Osteoblast (primary cell): ENCODE measurements at regions not wholly inside any gene's neighbourhood (a gene's known extent, or its start where the extent isn't known, plus 50 kb on each side); places are given as distances from the start of the nearest gene placed in this dataset.

Source experiments
- DNase-seq: peaks from one replicate; pipeline ENCODE4 v3.0.0; 2011; ENCODE audit warnings: low spot score, mixed read lengths; ENCODE audit not compliant: insufficient read length; ENCODE audit errors: missing footprints
- H2AFZ ChIP-seq: 2 replicates; pipeline ENCODE4 v1.6.0; 2011; ENCODE audit warnings: mild to moderate bottlenecking, low read length
- H3K27ac ChIP-seq: 2 replicates; pipeline ENCODE4 v1.5.1; 2011; ENCODE audit warnings: mild to moderate bottlenecking, low read depth, low read length, moderate library complexity
- H3K27me3 ChIP-seq: 2 replicates; pipeline ENCODE4 v1.6.0; 2012; ENCODE audit warnings: mild to moderate bottlenecking, control low read depth, inconsistent platforms, low read length, moderate library complexity; ENCODE audit not compliant: insufficient read depth
- H3K36me3 ChIP-seq: 2 replicates; pipeline ENCODE4 v1.5.1; 2011; ENCODE audit warnings: mild to moderate bottlenecking, low read length, control low read depth, moderate library complexity; ENCODE audit not compliant: insufficient read depth
- H3K4me1 ChIP-seq: 2 replicates; pipeline ENCODE4 v1.5.1; 2011; ENCODE audit warnings: mild to moderate bottlenecking, low read length, control low read depth, moderate library complexity; ENCODE audit not compliant: insufficient read depth
- H3K4me2 ChIP-seq: 2 replicates; pipeline ENCODE4 v1.6.0; 2011; ENCODE audit warnings: mild to moderate bottlenecking, low read length; ENCODE audit not compliant: insufficient read depth
- H3K4me3 ChIP-seq: fragments of 200-600 bp; sonication (generic); 3 replicates; pipeline ENCODE4 v1.5.1; 2012; ENCODE audit warnings: mild to moderate bottlenecking, low read length, inconsistent platforms; ENCODE audit not compliant: insufficient read depth
- H3K79me2 ChIP-seq: 2 replicates; pipeline ENCODE4 v1.6.0; 2012; ENCODE audit warnings: mild to moderate bottlenecking, low read length, control low read depth, inconsistent platforms; ENCODE audit not compliant: insufficient read depth
- H3K9me3 ChIP-seq: 2 replicates; pipeline ENCODE4 v1.5.1; 2011; ENCODE audit warnings: low read depth, low read length, control low read depth
- H4K20me1 ChIP-seq: 2 replicates; pipeline ENCODE4 v1.6.0; 2012; ENCODE audit warnings: mild to moderate bottlenecking, low read length, control low read depth; ENCODE audit not compliant: insufficient read depth
- TF ChIP-seq, protein P1 (sequence below): IDR thresholded peaks from 2 replicates; pipeline ENCODE4 v1.5.1; 2011; ENCODE audit warnings: mild to moderate bottlenecking, low read depth, low read length, moderate library complexity; ENCODE audit errors: extremely low read depth

DNA sequence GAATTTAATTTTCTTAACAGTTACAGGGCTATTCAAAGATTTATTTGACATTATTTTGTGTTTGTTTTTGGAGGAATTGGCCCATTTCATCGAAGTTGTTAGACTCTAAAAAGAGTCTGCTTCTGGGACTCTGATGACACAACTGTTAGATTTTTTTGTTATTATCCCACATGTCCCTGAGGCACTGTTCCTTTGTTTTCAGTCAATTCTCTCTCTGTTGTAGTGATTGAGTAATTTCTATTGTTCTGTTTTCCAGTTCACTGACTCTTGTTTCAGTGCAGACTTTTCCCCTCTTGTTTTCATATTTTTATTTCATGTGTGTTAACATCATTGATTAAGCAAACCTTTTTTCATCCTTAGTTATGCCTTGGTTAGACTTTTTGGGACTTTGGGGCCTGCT lies 325.0 kb downstream of the ZNF326 start:
- no peaks in the 10 kb centered on the region for H3K36me3 ChIP-seq
- no peak overlapping the region for H3K4me3 ChIP-seq
- no peak overlapping the region for H2AFZ ChIP-seq
- H4K20me1 ChIP-seq, result no peaks in the 10 kb centered on the region
- no peaks in the 10 kb centered on the region for H3K4me1 ChIP-seq
- TF ChIP-seq, protein P1, sequence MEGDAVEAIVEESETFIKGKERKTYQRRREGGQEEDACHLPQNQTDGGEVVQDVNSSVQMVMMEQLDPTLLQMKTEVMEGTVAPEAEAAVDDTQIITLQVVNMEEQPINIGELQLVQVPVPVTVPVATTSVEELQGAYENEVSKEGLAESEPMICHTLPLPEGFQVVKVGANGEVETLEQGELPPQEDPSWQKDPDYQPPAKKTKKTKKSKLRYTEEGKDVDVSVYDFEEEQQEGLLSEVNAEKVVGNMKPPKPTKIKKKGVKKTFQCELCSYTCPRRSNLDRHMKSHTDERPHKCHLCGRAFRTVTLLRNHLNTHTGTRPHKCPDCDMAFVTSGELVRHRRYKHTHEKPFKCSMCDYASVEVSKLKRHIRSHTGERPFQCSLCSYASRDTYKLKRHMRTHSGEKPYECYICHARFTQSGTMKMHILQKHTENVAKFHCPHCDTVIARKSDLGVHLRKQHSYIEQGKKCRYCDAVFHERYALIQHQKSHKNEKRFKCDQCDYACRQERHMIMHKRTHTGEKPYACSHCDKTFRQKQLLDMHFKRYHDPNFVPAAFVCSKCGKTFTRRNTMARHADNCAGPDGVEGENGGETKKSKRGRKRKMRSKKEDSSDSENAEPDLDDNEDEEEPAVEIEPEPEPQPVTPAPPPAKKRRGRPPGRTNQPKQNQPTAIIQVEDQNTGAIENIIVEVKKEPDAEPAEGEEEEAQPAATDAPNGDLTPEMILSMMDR, result no peak
- H3K27ac ChIP-seq, result no peak overlapping the region
- H3K9me3 ChIP-seq, result no peaks in the 10 kb centered on the region
- no peak overlapping the region for H3K4me2 ChIP-seq
- H3K79me2 ChIP-seq, result no peaks in the 10 kb centered on the region
- no peaks in the 10 kb centered on the region for H3K27me3 ChIP-seq
- no peak for DNase-seq

DNA sequence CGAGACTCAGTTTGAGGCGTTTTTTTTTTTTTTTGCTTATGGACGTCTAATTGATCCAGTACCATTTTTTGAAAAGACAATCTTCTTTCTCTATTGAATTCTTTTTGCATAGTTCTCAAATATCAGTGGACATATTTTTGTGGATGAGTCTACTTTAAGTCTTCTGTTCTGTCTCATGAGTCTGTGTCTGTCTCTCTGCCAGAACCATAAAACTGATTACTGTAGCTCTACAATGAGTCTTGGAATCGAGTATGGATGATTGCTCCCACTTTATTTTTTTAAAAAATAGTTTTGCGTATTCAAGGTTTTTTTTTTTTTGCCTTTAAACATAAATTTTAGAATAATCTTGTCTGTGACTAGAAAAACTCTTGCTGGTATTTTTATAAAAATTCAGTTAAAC lies 323.5 kb downstream of the ZNF326 start:
- H3K27ac ChIP-seq, result no peak overlapping the region
- H3K79me2 ChIP-seq, result no peaks in the 10 kb centered on the region
- H2AFZ ChIP-seq, result no peak overlapping the region
- no peak overlapping the region for H3K4me2 ChIP-seq
- H4K20me1 ChIP-seq, result no peaks in the 10 kb centered on the region
- no peaks in the 10 kb centered on the region for H3K9me3 ChIP-seq
- TF ChIP-seq, protein P1, result no peak
- H3K4me3 ChIP-seq, result no peak overlapping the region
- no peak for DNase-seq
- H3K36me3 ChIP-seq, result no peaks in the 10 kb centered on the region
- H3K27me3 ChIP-seq, result no peaks in the 10 kb centered on the region
- no peaks in the 10 kb centered on the region for H3K4me1 ChIP-seq

DNA sequence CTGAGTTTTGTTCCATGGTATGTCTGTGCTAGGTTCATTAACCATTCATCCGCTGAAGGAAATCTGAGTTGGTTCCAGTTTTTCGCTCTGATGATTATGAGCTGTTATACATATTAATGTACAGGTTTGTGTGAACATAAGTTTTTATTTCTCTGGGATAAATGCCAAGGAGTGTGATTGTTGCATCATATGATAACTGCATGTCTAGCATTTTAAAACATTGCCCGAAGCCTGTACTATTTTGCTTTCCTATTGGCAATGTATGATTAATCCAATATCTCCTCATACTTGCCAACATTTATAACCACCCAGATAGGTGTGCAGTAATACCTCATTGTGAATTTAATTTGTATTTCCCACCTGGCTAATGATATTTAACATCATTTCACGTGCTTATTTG lies 322.7 kb downstream of the ZNF326 start:
- no peak overlapping the region for H3K27ac ChIP-seq
- no peaks in the 10 kb centered on the region for H3K36me3 ChIP-seq
- no peak overlapping the region for H2AFZ ChIP-seq
- TF ChIP-seq, protein P1, result no peak
- H3K79me2 ChIP-seq, result no peaks in the 10 kb centered on the region
- no peaks in the 10 kb centered on the region for H3K4me1 ChIP-seq
- no peaks in the 10 kb centered on the region for H3K9me3 ChIP-seq
- H3K27me3 ChIP-seq, result no peaks in the 10 kb centered on the region
- no peak for DNase-seq
- H4K20me1 ChIP-seq, result no peaks in the 10 kb centered on the region
- no peak overlapping the region for H3K4me2 ChIP-seq
- H3K4me3 ChIP-seq, result no peak overlapping the region

DNA sequence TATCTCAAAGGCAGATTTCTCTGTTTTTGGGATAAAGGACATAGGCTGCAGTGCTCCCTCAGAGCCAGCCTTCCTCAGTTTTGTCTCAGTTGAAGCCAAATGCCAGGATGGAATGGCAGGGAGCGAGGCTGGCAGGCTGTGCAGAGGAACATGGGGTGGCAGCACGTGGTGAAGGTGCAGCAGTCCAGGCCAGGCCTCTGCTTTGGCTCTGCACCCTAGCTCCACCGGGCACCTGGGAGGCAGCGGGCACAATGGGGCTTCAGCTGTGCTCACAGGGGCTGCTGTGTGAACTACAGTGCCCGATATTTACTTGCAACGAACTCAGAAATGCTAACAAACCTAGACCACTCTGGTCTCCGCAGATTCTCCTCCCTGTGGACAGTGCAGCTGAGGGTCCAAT lies 319.6 kb downstream of the ZNF326 start:
- no peaks in the 10 kb centered on the region for H3K27me3 ChIP-seq
- H3K4me1 ChIP-seq, result no peaks in the 10 kb centered on the region
- H3K36me3 ChIP-seq, result no peaks in the 10 kb centered on the region
- TF ChIP-seq, protein P1, result no peak
- no peak overlapping the region for H2AFZ ChIP-seq
- H3K27ac ChIP-seq, result no peak overlapping the region
- no peaks in the 10 kb centered on the region for H4K20me1 ChIP-seq
- no peaks in the 10 kb centered on the region for H3K9me3 ChIP-seq
- H3K79me2 ChIP-seq, result no peaks in the 10 kb centered on the region
- no peak overlapping the region for H3K4me2 ChIP-seq
- no peak overlapping the region for H3K4me3 ChIP-seq
- no peak for DNase-seq
